ENCODE measurements at regions not wholly inside any gene's neighbourhood (a gene's known extent, or its start where the extent isn't known, plus 50 kb on each side); places are given as distances from the start of the nearest gene placed in this dataset.
A peak's percentile ranks its signal among the peaks of the same experiment; 100 is the strongest.

GRCh38 chr2:191533693-191534180 lies 144.2 kb upstream of the NABP1 start:
- Mint-ChIP-seq H3K27ac (no peak overlapping the region), H3K4me1 (no peaks in the 10 kb centered on the region), H3K36me3 (no peaks in the 10 kb centered on the region), H3K27me3 (peaks cover 6% of the 10 kb centered on the region), H3K9me3 (peaks cover 4% of the 10 kb centered on the region), H3K4me3 (no peak overlapping the region)
- ATAC-seq = no peak

GRCh38 chr2:191537921-191538320 lies 140.0 kb upstream of the NABP1 start:
- no peak for ATAC-seq

GRCh38 chr2:191538334-191538903 lies 139.5 kb upstream of the NABP1 start:
- no peaks in the 10 kb centered on the region for H3K4me1 Mint-ChIP-seq
- H3K27ac Mint-ChIP-seq = no peak overlapping the region
- ATAC-seq = no peak

More at GRCh38 chr2:191537921-191538320, 140.0 kb upstream of the NABP1 start:
- H3K9me3 Mint-ChIP-seq = peaks cover 4% of the 10 kb centered on the region
- H3K27me3 Mint-ChIP-seq = peaks cover 8% of the 10 kb centered on the region
- H3K27ac Mint-ChIP-seq = no peak overlapping the region
- H3K4me1 Mint-ChIP-seq = no peaks in the 10 kb centered on the region
- no peaks in the 10 kb centered on the region for H3K36me3 Mint-ChIP-seq
- H3K4me3 Mint-ChIP-seq = no peak overlapping the region

GRCh38 chr2:191539068-191539467 lies 138.9 kb upstream of the NABP1 start:
- Mint-ChIP-seq H3K4me1 (no peaks in the 10 kb centered on the region), H3K27ac (no peak overlapping the region), H3K4me3 (no peak overlapping the region), H3K36me3 (no peaks in the 10 kb centered on the region), H3K27me3 (peaks cover 8% of the 10 kb centered on the region), H3K9me3 (peaks cover 4% of the 10 kb centered on the region)
- no peak for ATAC-seq

More at GRCh38 chr2:191538334-191538903, 139.5 kb upstream of the NABP1 start:
- H3K9me3 Mint-ChIP-seq = peaks cover 4% of the 10 kb centered on the region
- no peaks in the 10 kb centered on the region for H3K36me3 Mint-ChIP-seq
- H3K27me3 Mint-ChIP-seq = peaks cover 8% of the 10 kb centered on the region
- H3K4me3 Mint-ChIP-seq = no peak overlapping the region

- peaks cover 8% of the 10 kb centered on the region for H3K27me3 Mint-ChIP-seq
- H3K4me3 Mint-ChIP-seq = no peak overlapping the region
- no peak overlapping the region for H3K27ac Mint-ChIP-seq
- ATAC-seq = no peak
- no peaks in the 10 kb centered on the region for H3K4me1 Mint-ChIP-seq
- no peaks in the 10 kb centered on the region for H3K36me3 Mint-ChIP-seq
- peaks cover 7% of the 10 kb centered on the region for H3K9me3 Mint-ChIP-seq
Observed at GRCh38 chr2:191540681-191541080, 137.3 kb upstream of the NABP1 start.

- H3K4me1 Mint-ChIP-seq = no peaks in the 10 kb centered on the region
- peaks cover 8% of the 10 kb centered on the region for H3K27me3 Mint-ChIP-seq
- peaks cover 3% of the 10 kb centered on the region for H3K9me3 Mint-ChIP-seq
- no peaks in the 10 kb centered on the region for H3K36me3 Mint-ChIP-seq
- no peak overlapping the region for H3K27ac Mint-ChIP-seq
- H3K4me3 Mint-ChIP-seq = no peak overlapping the region
- ATAC-seq = no peak
Observed at GRCh38 chr2:191543708-191544107, 134.2 kb upstream of the NABP1 start.

- Mint-ChIP-seq H3K4me1 (no peaks in the 10 kb centered on the region), H3K9me3 (peaks cover 3% of the 10 kb centered on the region), H3K36me3 (no peaks in the 10 kb centered on the region), H3K27me3 (peaks cover 2% of the 10 kb centered on the region), H3K27ac (no peak overlapping the region), H3K4me3 (no peak overlapping the region)
- ATAC-seq = no peak
Observed at GRCh38 chr2:191544461-191545062, 133.4 kb upstream of the NABP1 start.

GRCh38 chr2:191545361-191545760 lies 132.6 kb upstream of the NABP1 start:
- Mint-ChIP-seq H3K9me3 (peaks cover 3% of the 10 kb centered on the region), H3K4me1 (no peaks in the 10 kb centered on the region), H3K4me3 (no peak overlapping the region), H3K36me3 (no peaks in the 10 kb centered on the region), H3K27me3 (no peaks in the 10 kb centered on the region), H3K27ac (no peak overlapping the region)
- ATAC-seq = no peak

GRCh38 chr2:191552066-191552465 lies 125.9 kb upstream of the NABP1 start:
- peaks cover 22% of the 10 kb centered on the region for H3K27me3 Mint-ChIP-seq
- H3K9me3 Mint-ChIP-seq = no peaks in the 10 kb centered on the region
- H3K4me1 Mint-ChIP-seq = peaks cover 6% of the 10 kb centered on the region
- H3K36me3 Mint-ChIP-seq = no peaks in the 10 kb centered on the region
- no peak overlapping the region for H3K4me3 Mint-ChIP-seq
- no peak for ATAC-seq
- no peak overlapping the region for H3K27ac Mint-ChIP-seq

- H3K36me3 Mint-ChIP-seq = no peaks in the 10 kb centered on the region
- H3K27me3 Mint-ChIP-seq = peaks cover 32% of the 10 kb centered on the region
- no peak overlapping the region for H3K4me3 Mint-ChIP-seq
- peaks cover 6% of the 10 kb centered on the region for H3K4me1 Mint-ChIP-seq
- H3K9me3 Mint-ChIP-seq = no peaks in the 10 kb centered on the region
- no peak overlapping the region for H3K27ac Mint-ChIP-seq
- no peak for ATAC-seq
Observed at GRCh38 chr2:191554240-191554639, 123.7 kb upstream of the NABP1 start.

- H3K4me1 Mint-ChIP-seq = peaks cover 6% of the 10 kb centered on the region
- no peaks in the 10 kb centered on the region for H3K9me3 Mint-ChIP-seq
- H3K4me3 Mint-ChIP-seq = no peak overlapping the region
- no peaks in the 10 kb centered on the region for H3K36me3 Mint-ChIP-seq
- ATAC-seq = peak; percentile 85
- peaks cover 32% of the 10 kb centered on the region for H3K27me3 Mint-ChIP-seq
- H3K27ac Mint-ChIP-seq = no peak overlapping the region
Observed at GRCh38 chr2:191555092-191555742, 122.7 kb upstream of the NABP1 start.

- no peak overlapping the region for H3K4me3 Mint-ChIP-seq
- no peaks in the 10 kb centered on the region for H3K36me3 Mint-ChIP-seq
- H3K9me3 Mint-ChIP-seq = no peaks in the 10 kb centered on the region
- H3K4me1 Mint-ChIP-seq = peaks cover 6% of the 10 kb centered on the region
- no peak for ATAC-seq
- H3K27ac Mint-ChIP-seq = no peak overlapping the region
- peaks cover 22% of the 10 kb centered on the region for H3K27me3 Mint-ChIP-seq
Observed at GRCh38 chr2:191556463-191556862, 121.5 kb upstream of the NABP1 start.

GRCh38 chr2:191557841-191558240 lies 120.1 kb upstream of the NABP1 start:
- H3K9me3 Mint-ChIP-seq = no peaks in the 10 kb centered on the region
- H3K27me3 Mint-ChIP-seq = peaks cover 20% of the 10 kb centered on the region
- H3K4me1 Mint-ChIP-seq = peaks cover 6% of the 10 kb centered on the region
- no peaks in the 10 kb centered on the region for H3K36me3 Mint-ChIP-seq
- no peak overlapping the region for H3K27ac Mint-ChIP-seq
- ATAC-seq = no peak
- H3K4me3 Mint-ChIP-seq = no peak overlapping the region

GRCh38 chr2:191559569-191559968 lies 118.4 kb upstream of the NABP1 start:
- H3K27me3 Mint-ChIP-seq = peaks cover 19% of the 10 kb centered on the region
- ATAC-seq = no peak
- H3K4me1 Mint-ChIP-seq = peaks cover 6% of the 10 kb centered on the region
- H3K27ac Mint-ChIP-seq = no peak overlapping the region
- H3K36me3 Mint-ChIP-seq = no peaks in the 10 kb centered on the region
- no peaks in the 10 kb centered on the region for H3K9me3 Mint-ChIP-seq
- no peak overlapping the region for H3K4me3 Mint-ChIP-seq

GRCh38 chr2:191560411-191560980 lies 117.4 kb upstream of the NABP1 start:
- H3K4me1 Mint-ChIP-seq = no peaks in the 10 kb centered on the region
- no peak overlapping the region for H3K27ac Mint-ChIP-seq
- H3K36me3 Mint-ChIP-seq = no peaks in the 10 kb centered on the region
- H3K27me3 Mint-ChIP-seq = peaks cover 19% of the 10 kb centered on the region
- H3K4me3 Mint-ChIP-seq = no peak overlapping the region
- no peaks in the 10 kb centered on the region for H3K9me3 Mint-ChIP-seq
- no peak for ATAC-seq

Measured in stimulated activated memory B cell treated with anti-CD40 and anti-IgM and Interleukin-4, amounts not matched to agents 10 μg/mL and 1 μg/mL and 100 μg/mL, for 72 hours (primary cell).